ENCODE measurements at regions not wholly inside any gene's neighbourhood (a gene's known extent, or its start where the extent isn't known, plus 50 kb on each side); places are given as distances from the start of the nearest gene placed in this dataset.

DNA sequence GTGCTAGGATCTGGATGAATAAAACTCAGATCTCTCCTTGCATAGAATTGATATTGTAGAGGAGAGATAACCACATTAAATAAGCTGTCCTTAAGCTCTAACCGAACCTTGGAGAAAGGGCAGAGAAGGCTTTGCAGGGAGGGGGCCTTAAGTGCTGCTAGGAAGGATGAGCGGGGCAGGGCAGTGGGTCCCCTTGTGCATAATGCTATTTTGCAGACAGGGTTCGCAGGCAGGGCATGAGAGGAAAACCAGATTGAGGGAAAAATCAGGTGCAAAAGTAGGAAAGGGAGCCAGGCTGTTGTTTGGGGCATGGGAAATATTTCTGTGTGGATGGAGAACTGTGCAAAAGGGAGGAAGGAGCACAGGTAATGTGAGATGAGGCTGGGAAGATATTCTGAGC lies 383.0 kb upstream of the JARID2 start:
- no peaks in the 10 kb centered on the region for H3K4me1 ChIP-seq (ENCODE audit: insufficient read depth)
- H3K4me2 ChIP-seq (ENCODE audit: unreplicated experiment) = no peak overlapping the region
- no peaks in the 10 kb centered on the region for H4K20me1 ChIP-seq (ENCODE audit: insufficient read depth)
- no peaks in the 10 kb centered on the region for H3K36me3 ChIP-seq (ENCODE audit: low read depth)
- WGBS, 2 experiments (ENCODE audit: low coverage in 1 of 2, low lambda C conversion rate in 2 of 2, missing lambda C conversion rate in 2 of 2) = 89 to 91% methylated on average over 3 of the region's 3 CpGs
- no peak overlapping the region for H3K9ac ChIP-seq
- no peaks in the 10 kb centered on the region for H3K27me3 ChIP-seq (replicated peaks; ENCODE audit: insufficient read depth)
- H3K27ac ChIP-seq = no peak overlapping the region
- no peak for DNase-seq
- H3K4me3 ChIP-seq = no peak overlapping the region
- no peaks in the 10 kb centered on the region for H3F3A ChIP-seq (ENCODE audit: insufficient read depth)
- in situ Hi-C loops (cut with MboI) = no loop called here
- TF ChIP-seq EZH2 (IDR thresholded peaks at IDR 0.05; ENCODE audit: insufficient read depth, poor library complexity, severe bottlenecking) = no peak
- no peak for TF ChIP-seq EZH2phosphoT487 (IDR thresholded peaks at IDR 0.05; ENCODE audit: insufficient read depth, low read depth)
- no peaks in the 10 kb centered on the region for H3K9me2 ChIP-seq (ENCODE audit: insufficient read depth)
- no peaks in the 10 kb centered on the region for H3K79me2 ChIP-seq (ENCODE audit: insufficient read depth)
- no peaks in the 10 kb centered on the region for H3K9me3 ChIP-seq (ENCODE audit: low read depth)
- H2AFZ ChIP-seq = no peak overlapping the region

DNA sequence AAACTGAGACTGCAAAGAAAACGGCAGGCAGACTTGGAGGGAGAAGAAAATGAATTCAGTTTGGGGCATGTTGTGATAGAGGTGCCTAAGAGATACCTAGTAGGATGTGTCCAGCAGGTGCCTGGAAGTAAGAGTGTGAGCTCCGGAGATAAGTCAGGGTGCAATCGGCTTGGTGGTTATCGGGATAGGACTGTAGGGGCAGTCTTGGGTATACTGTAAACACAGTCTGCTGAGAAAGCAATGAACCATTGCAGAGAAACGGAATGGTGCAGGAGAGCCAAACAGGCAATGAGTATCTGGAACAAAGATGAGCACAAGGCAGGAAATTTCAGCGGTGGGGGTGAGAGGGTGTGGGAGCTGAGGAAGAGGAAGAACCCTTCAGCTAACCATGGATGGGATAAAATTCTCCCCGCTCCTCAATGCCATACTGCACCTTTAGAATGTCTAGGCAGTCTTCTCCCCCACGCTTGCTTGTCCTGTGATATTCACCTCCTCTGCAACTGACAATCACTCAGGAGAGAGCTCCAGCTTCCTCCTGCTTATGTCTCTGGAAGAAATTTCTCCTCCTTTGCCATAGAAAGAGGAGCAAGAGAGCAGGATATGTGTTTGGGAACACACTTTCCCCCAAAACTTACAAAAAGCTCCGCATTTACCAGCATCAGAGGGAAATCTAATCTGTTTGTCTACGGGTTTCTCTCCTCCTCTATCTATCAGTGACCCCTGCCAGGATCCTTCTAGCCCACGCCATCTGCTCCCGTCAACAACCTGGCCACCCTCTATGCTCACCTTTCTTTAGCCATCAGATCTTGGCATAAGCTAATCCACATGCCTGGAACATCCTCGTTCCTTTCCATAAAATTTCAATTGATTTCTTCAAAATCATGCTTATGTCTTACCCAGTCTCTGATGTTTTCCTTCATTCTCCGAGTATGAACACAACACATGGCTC lies 381.7 kb upstream of the JARID2 start:
- H3F3A ChIP-seq (ENCODE audit: insufficient read depth) = no peaks in the 10 kb centered on the region
- H3K4me3 ChIP-seq = no peak overlapping the region
- no peaks in the 10 kb centered on the region for H3K9me2 ChIP-seq (ENCODE audit: insufficient read depth)
- H3K36me3 ChIP-seq (ENCODE audit: low read depth) = no peaks in the 10 kb centered on the region
- H3K9ac ChIP-seq = no peak overlapping the region
- WGBS, 2 experiments (ENCODE audit: low coverage in 1 of 2, low lambda C conversion rate in 2 of 2, missing lambda C conversion rate in 2 of 2) = 79% methylated on average over 14 of the region's 14 CpGs
- no peak for DNase-seq
- H3K4me2 ChIP-seq (ENCODE audit: unreplicated experiment) = no peak overlapping the region
- in situ Hi-C loops (cut with MboI) = no loop called here
- H3K27ac ChIP-seq = no peak overlapping the region
- TF ChIP-seq EZH2phosphoT487 (IDR thresholded peaks at IDR 0.05; ENCODE audit: insufficient read depth, low read depth) (no peak), EZH2 (IDR thresholded peaks at IDR 0.05; ENCODE audit: insufficient read depth, poor library complexity, severe bottlenecking) (no peak)
- H3K27me3 ChIP-seq (replicated peaks; ENCODE audit: insufficient read depth) = no peaks in the 10 kb centered on the region
- no peaks in the 10 kb centered on the region for H4K20me1 ChIP-seq (ENCODE audit: insufficient read depth)
- H3K4me1 ChIP-seq (ENCODE audit: insufficient read depth) = no peaks in the 10 kb centered on the region
- H3K9me3 ChIP-seq (ENCODE audit: low read depth) = no peaks in the 10 kb centered on the region
- H3K79me2 ChIP-seq (ENCODE audit: insufficient read depth) = no peaks in the 10 kb centered on the region
- H2AFZ ChIP-seq = no peak overlapping the region

DNA sequence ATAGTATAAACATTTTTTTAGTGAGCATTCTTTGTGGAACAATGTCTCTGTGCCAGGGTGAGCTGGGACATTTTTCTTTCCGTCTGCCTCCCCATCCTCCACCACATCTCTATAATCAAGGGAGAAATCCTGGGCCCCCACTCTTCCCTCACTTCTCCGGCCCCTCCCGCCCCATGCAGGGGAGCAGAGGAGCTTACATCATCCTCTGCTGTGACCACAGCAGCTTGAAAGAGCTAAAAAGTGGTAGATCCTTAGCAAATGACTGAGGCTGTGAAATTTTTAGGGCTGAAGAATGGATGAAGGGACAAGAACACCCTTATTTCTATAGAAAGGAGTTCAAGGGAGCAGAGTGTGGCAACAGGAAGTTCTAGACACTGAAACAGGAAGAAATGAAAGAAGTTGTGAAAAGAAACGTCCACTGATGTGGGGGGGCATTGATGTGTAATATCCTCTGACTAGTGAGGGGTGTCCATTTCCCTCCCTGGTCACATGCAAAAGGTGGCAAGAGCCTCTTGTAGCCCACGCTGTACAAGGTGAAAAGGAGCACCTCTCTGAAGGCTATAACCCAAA lies 380.3 kb upstream of the JARID2 start:
- 77 to 78% methylated on average over 5 of the region's 5 CpGs for WGBS, 2 experiments (ENCODE audit: low coverage in 1 of 2, low lambda C conversion rate in 2 of 2, missing lambda C conversion rate in 2 of 2)
- H3K79me2 ChIP-seq (ENCODE audit: insufficient read depth) = no peaks in the 10 kb centered on the region
- DNase-seq = no peak
- no peaks in the 10 kb centered on the region for H3K4me1 ChIP-seq (ENCODE audit: insufficient read depth)
- TF ChIP-seq EZH2phosphoT487 (IDR thresholded peaks at IDR 0.05; ENCODE audit: insufficient read depth, low read depth) = no peak
- no peaks in the 10 kb centered on the region for H3F3A ChIP-seq (ENCODE audit: insufficient read depth)
- H3K4me2 ChIP-seq (ENCODE audit: unreplicated experiment) = no peak overlapping the region
- H3K36me3 ChIP-seq (ENCODE audit: low read depth) = no peaks in the 10 kb centered on the region
- H3K9me3 ChIP-seq (ENCODE audit: low read depth) = no peaks in the 10 kb centered on the region
- no peaks in the 10 kb centered on the region for H3K9me2 ChIP-seq (ENCODE audit: insufficient read depth)
- peak overlapping the region; percentile 57 for H2AFZ ChIP-seq
- H3K9ac ChIP-seq = no peak overlapping the region
- in situ Hi-C loops (cut with MboI) = no loop called here
- no peak overlapping the region for H3K4me3 ChIP-seq
- no peaks in the 10 kb centered on the region for H4K20me1 ChIP-seq (ENCODE audit: insufficient read depth)
- H3K27me3 ChIP-seq (replicated peaks; ENCODE audit: insufficient read depth) = no peaks in the 10 kb centered on the region
- no peak overlapping the region for H3K27ac ChIP-seq

GRCh38 chr6:14867802-14868201 lies 378.1 kb upstream of the JARID2 start:
- H3F3A ChIP-seq (ENCODE audit: insufficient read depth) = no peaks in the 10 kb centered on the region
- H3K4me1 ChIP-seq (ENCODE audit: insufficient read depth) = no peaks in the 10 kb centered on the region
- no peak overlapping the region for H3K27ac ChIP-seq
- TF ChIP-seq EZH2phosphoT487 (IDR thresholded peaks at IDR 0.05; ENCODE audit: insufficient read depth, low read depth) = no peak
- no peak for TF ChIP-seq EZH2 (IDR thresholded peaks at IDR 0.05; ENCODE audit: insufficient read depth, poor library complexity, severe bottlenecking)
- no peaks in the 10 kb centered on the region for H3K9me2 ChIP-seq (ENCODE audit: insufficient read depth)
- H2AFZ ChIP-seq = no peak overlapping the region
- H4K20me1 ChIP-seq (ENCODE audit: insufficient read depth) = no peaks in the 10 kb centered on the region
- no peak for DNase-seq
- H3K79me2 ChIP-seq (ENCODE audit: insufficient read depth) = no peaks in the 10 kb centered on the region
- H3K9ac ChIP-seq = no peak overlapping the region
- H3K36me3 ChIP-seq (ENCODE audit: low read depth) = no peaks in the 10 kb centered on the region
- in situ Hi-C loops (cut with MboI) = no loop called here
- no peaks in the 10 kb centered on the region for H3K27me3 ChIP-seq (replicated peaks; ENCODE audit: insufficient read depth)
- no peaks in the 10 kb centered on the region for H3K9me3 ChIP-seq (ENCODE audit: low read depth)
- H3K4me3 ChIP-seq = no peak overlapping the region
- WGBS, 2 experiments (ENCODE audit: low coverage in 1 of 2, low lambda C conversion rate in 2 of 2, missing lambda C conversion rate in 2 of 2) = 93 to 100% methylated on average over 1 of the region's 1 CpG
- H3K4me2 ChIP-seq (ENCODE audit: unreplicated experiment) = no peak overlapping the region

Data from GM23248 (cell line).